GM06990 (cell line): ENCODE measurements at regions not wholly inside any gene's neighbourhood (a gene's known extent, or its start where the extent isn't known, plus 50 kb on each side); places are given as distances from the start of the nearest gene placed in this dataset.

Source experiments
- DNase-seq: peaks from one replicate; pipeline ENCODE4 v3.0.0-alpha.2; 2011; ENCODE audit not compliant: insufficient read length; ENCODE audit errors: extremely low read depth
- H3K27me3 ChIP-seq: replicated peaks from 2 replicates; pipeline ENCODE4 v1.6.0; 2011; ENCODE audit warnings: low read length; ENCODE audit not compliant: control insufficient read depth, insufficient read depth
- H3K36me3 ChIP-seq: 2 replicates; pipeline ENCODE4 v1.5.1; 2011; ENCODE audit warnings: low read length; ENCODE audit not compliant: control insufficient read depth, insufficient read depth
- H3K4me3 ChIP-seq: replicated peaks from 2 replicates; pipeline ENCODE4 v1.5.1; 2011; ENCODE audit warnings: low read depth, mild to moderate bottlenecking, control low read depth, low read length
- CTCF ChIP-seq: IDR thresholded peaks from 2 replicates; pipeline ENCODE4 v1.5.1; 2011; ENCODE audit warnings: low read length, control low read depth, mild to moderate bottlenecking, inconsistent platforms; ENCODE audit not compliant: insufficient read depth, poor library complexity, severe bottlenecking

- H3K27me3 ChIP-seq = no peaks in the 10 kb centered on the region
- no peak for TF ChIP-seq CTCF
- H3K36me3 ChIP-seq = no peaks in the 10 kb centered on the region
- H3K4me3 ChIP-seq = no peak overlapping the region
- no peak for DNase-seq
These were observed 145.9 kb upstream of the WDR11 start for GRCh38 chr10:120705309-120705708.

- TF ChIP-seq CTCF = no peak
- no peaks in the 10 kb centered on the region for H3K27me3 ChIP-seq
- no peaks in the 10 kb centered on the region for H3K36me3 ChIP-seq
- H3K4me3 ChIP-seq = no peak overlapping the region
- DNase-seq = no peak
These were observed 141.1 kb upstream of the WDR11 start for GRCh38 chr10:120710076-120710475.

- Histone ChIP-seq H3K4me3 (no peak overlapping the region), H3K27me3 (no peaks in the 10 kb centered on the region), H3K36me3 (no peaks in the 10 kb centered on the region)
- DNase-seq = no peak
- TF ChIP-seq CTCF = no peak
These were observed 139.3 kb upstream of the WDR11 start for GRCh38 chr10:120711860-120712259.

- no peak for DNase-seq
- Histone ChIP-seq H3K27me3 (no peaks in the 10 kb centered on the region), H3K4me3 (no peak overlapping the region), H3K36me3 (no peaks in the 10 kb centered on the region)
- no peak for TF ChIP-seq CTCF
These were observed 137.5 kb upstream of the WDR11 start for GRCh38 chr10:120713573-120714205.

- no peak overlapping the region for H3K4me3 ChIP-seq
- no peak for DNase-seq
- no peak for TF ChIP-seq CTCF
- no peaks in the 10 kb centered on the region; the same call in 1 of the 2 replicates for H3K27me3 ChIP-seq
- H3K36me3 ChIP-seq = no peaks in the 10 kb centered on the region
These were observed 136.0 kb upstream of the WDR11 start for GRCh38 chr10:120715171-120715570.

- H3K36me3 ChIP-seq = no peaks in the 10 kb centered on the region
- TF ChIP-seq CTCF = no peak
- no peak for DNase-seq
- H3K4me3 ChIP-seq = no peak overlapping the region
- peaks cover 1% of the 10 kb centered on the region; the same call in 1 of the 2 replicates for H3K27me3 ChIP-seq
These were observed 131.8 kb upstream of the WDR11 start for GRCh38 chr10:120719333-120719732.
